ENCODE measurements at regions not wholly inside any gene's neighbourhood (a gene's known extent, or its start where the extent isn't known, plus 50 kb on each side); places are given as distances from the start of the nearest gene placed in this dataset.

GRCh38 chr3:153621953-153622352, 459.9 kb downstream of the RAP2B start:
- TF ChIP-seq, protein P1, sequence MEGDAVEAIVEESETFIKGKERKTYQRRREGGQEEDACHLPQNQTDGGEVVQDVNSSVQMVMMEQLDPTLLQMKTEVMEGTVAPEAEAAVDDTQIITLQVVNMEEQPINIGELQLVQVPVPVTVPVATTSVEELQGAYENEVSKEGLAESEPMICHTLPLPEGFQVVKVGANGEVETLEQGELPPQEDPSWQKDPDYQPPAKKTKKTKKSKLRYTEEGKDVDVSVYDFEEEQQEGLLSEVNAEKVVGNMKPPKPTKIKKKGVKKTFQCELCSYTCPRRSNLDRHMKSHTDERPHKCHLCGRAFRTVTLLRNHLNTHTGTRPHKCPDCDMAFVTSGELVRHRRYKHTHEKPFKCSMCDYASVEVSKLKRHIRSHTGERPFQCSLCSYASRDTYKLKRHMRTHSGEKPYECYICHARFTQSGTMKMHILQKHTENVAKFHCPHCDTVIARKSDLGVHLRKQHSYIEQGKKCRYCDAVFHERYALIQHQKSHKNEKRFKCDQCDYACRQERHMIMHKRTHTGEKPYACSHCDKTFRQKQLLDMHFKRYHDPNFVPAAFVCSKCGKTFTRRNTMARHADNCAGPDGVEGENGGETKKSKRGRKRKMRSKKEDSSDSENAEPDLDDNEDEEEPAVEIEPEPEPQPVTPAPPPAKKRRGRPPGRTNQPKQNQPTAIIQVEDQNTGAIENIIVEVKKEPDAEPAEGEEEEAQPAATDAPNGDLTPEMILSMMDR (IDR thresholded peaks at IDR 0.05) = no peak
- no peak for TF ChIP-seq POLR2AphosphoS5 (IDR thresholded peaks at IDR 0.05; ENCODE audit: low read depth, low read length)

Data from Panc1 (cell line).